H1 (cell line): ENCODE measurements at regions not wholly inside any gene's neighbourhood (a gene's known extent, or its start where the extent isn't known, plus 50 kb on each side); places are given as distances from the start of the nearest gene placed in this dataset.

Experiments
- CTCF ChIA-PET: fragments of 300-600 bp; sonication (Branson Sonifier 250); formaldehyde crosslinking; loops from one replicate; lab custom pipeline; 2021; ENCODE audit not compliant: partially characterized antibody; lab: Charles Lee
- POLR2A ChIA-PET: fragments of 300-600 bp; sonication (Branson Sonifier 250); formaldehyde crosslinking; loops from one replicate; lab custom pipeline; 2021; ENCODE audit warnings: inconsistent platforms; ENCODE audit not compliant: partially characterized antibody; lab: Charles Lee
- DNase-seq, 2 experiments: peaks; one replicate each; pipeline versions ENCODE4 v3.0.0 to v3.0.0-alpha.2; 2010 to 2022; ENCODE audit warnings: low spot score in 2 of 2, low read depth in 1 of 2, mixed read lengths in 1 of 2
- FAIRE-seq: peaks from 2 replicates; lab custom pipeline; 2011; peaks lifted over from hg19 to GRCh38; lab: Jason Lieb, UNC
- H2AFZ ChIP-seq: 2 replicates; pipeline ENCODE4 v1.8.1; 2012; ENCODE audit warnings: low read length, inconsistent platforms
- H2AK5ac ChIP-seq: 2 replicates; pipeline ENCODE4 v1.6.1; 2013; ENCODE audit warnings: low read depth, low read length
- H2BK120ac ChIP-seq: replicated peaks from 2 replicates; pipeline ENCODE3; 2013; ENCODE audit warnings: low read depth, low read length, inconsistent platforms
- H2BK12ac ChIP-seq: 2 replicates; pipeline ENCODE4 v1.6.1; 2013; ENCODE audit warnings: low read depth, low read length
- H2BK15ac ChIP-seq: 2 replicates; pipeline ENCODE4 v1.6.1; 2013; ENCODE audit warnings: low read length
- H2BK20ac ChIP-seq: 2 replicates; pipeline ENCODE4 v1.6.1; 2013; ENCODE audit warnings: low read length
- H2BK5ac ChIP-seq: 2 replicates; pipeline ENCODE4 v1.6.1; 2013; ENCODE audit warnings: low read depth, low read length
- H3K14ac ChIP-seq: 2 replicates; pipeline ENCODE4 v1.6.1; 2013; ENCODE audit warnings: inconsistent platforms; ENCODE audit not compliant: insufficient read length
- H3K18ac ChIP-seq: 2 replicates; pipeline ENCODE4 v1.6.1; 2013; ENCODE audit warnings: low read length; ENCODE audit errors: extremely low read depth
- H3K23ac ChIP-seq: 2 replicates; pipeline ENCODE4 v1.6.1; 2013; ENCODE audit warnings: inconsistent platforms; ENCODE audit not compliant: insufficient read length
- H3K23me2 ChIP-seq: 2 replicates; pipeline ENCODE4 v1.6.1; 2013; ENCODE audit warnings: low read depth, low read length
- H3K27ac ChIP-seq: 2 replicates; pipeline ENCODE4 v1.6.1; 2011; ENCODE audit warnings: low read depth, low read length, inconsistent platforms
- H3K27me3 ChIP-seq, 4 experiments: replicated peaks in 1 of 4; 1 replicate in 1 of 4; 2 replicates in 3 of 4; pipeline versions ENCODE4 v1.6.1 to v1.8.1; 2011 to 2013; ENCODE audit warnings: low read length in 3 of 4, mild to moderate bottlenecking in 3 of 4, inconsistent platforms in 2 of 4, mixed read lengths in 2 of 4, moderate library complexity in 1 of 4; ENCODE audit not compliant: control insufficient read depth in 3 of 4, insufficient read depth in 3 of 4; ENCODE audit errors: extremely low read depth in 1 of 4
- H3K36me3 ChIP-seq, 4 experiments: 2 replicates each; pipeline versions ENCODE4 v1.6.1 to v1.8.1; 2011 to 2013; ENCODE audit warnings: mild to moderate bottlenecking in 4 of 4, low read length in 3 of 4, moderate library complexity in 2 of 4, control low read depth in 1 of 4, inconsistent platforms in 1 of 4; ENCODE audit not compliant: insufficient read depth in 4 of 4, control insufficient read depth in 2 of 4
- H3K4ac ChIP-seq: replicated peaks from 2 replicates; pipeline ENCODE3; 2013; ENCODE audit warnings: low read length, low read depth, mixed read lengths, inconsistent platforms; ENCODE audit not compliant: insufficient read length
- H3K4me1 ChIP-seq, 4 experiments: replicated peaks in 1 of 4; 1 replicate in 1 of 4; 2 replicates in 3 of 4; pipeline versions ENCODE4 v1.6.1 to v1.8.1; 2011 to 2013; ENCODE audit warnings: low read length in 3 of 4, inconsistent platforms in 2 of 4, mixed read lengths in 1 of 4; ENCODE audit not compliant: insufficient read depth in 4 of 4, control insufficient read depth in 3 of 4
- H3K4me2 ChIP-seq, 2 experiments: 2 replicates each; pipeline versions ENCODE4 v1.6.1 to v1.8.1; 2011 to 2013; ENCODE audit warnings: low read depth in 2 of 2, low read length in 2 of 2, control low read depth in 1 of 2, inconsistent platforms in 1 of 2, mild to moderate bottlenecking in 1 of 2; ENCODE audit not compliant: insufficient read depth in 1 of 2
- H3K4me3 ChIP-seq, 4 experiments: fragments of 200-600, 300-600 bp in 1 of 4; sonication (generic), shearing (Covaris generic), sonication (Bioruptor Twin) in 1 of 4; 2 replicates each; pipeline versions ENCODE4 v1.5.1 to v1.8.1; 2011 to 2016; ENCODE audit warnings: low read length in 4 of 4, low read depth in 3 of 4, control low read depth in 2 of 4, inconsistent platforms in 2 of 4, mild to moderate bottlenecking in 2 of 4, mixed read lengths in 1 of 4, moderate library complexity in 1 of 4; ENCODE audit not compliant: insufficient read depth in 2 of 4; ENCODE audit errors: extremely low read depth in 1 of 4
- H3K56ac ChIP-seq: replicated peaks from 2 replicates; pipeline ENCODE3; 2013; ENCODE audit warnings: low read depth, mild to moderate bottlenecking, mixed read lengths, low read length, inconsistent platforms; ENCODE audit not compliant: insufficient read length
- H3K79me1 ChIP-seq: 2 replicates; pipeline ENCODE4 v1.6.1; 2013; ENCODE audit warnings: low read depth, low read length, control low read depth
- H3K79me2 ChIP-seq, 2 experiments: 2 replicates each; pipeline versions ENCODE4 v1.6.1 to v1.8.1; 2012 to 2013; ENCODE audit warnings: low read length in 2 of 2, mild to moderate bottlenecking in 2 of 2, inconsistent platforms in 1 of 2; ENCODE audit not compliant: insufficient read depth in 2 of 2, control insufficient read depth in 1 of 2
- H3K9ac ChIP-seq, 4 experiments: replicated peaks in 1 of 4; 1 replicate in 1 of 4; 2 replicates in 3 of 4; pipeline versions ENCODE4 v1.6.1 to v1.8.1; 2011 to 2013; ENCODE audit warnings: low read depth in 3 of 4, low read length in 3 of 4, control low read depth in 2 of 4, mild to moderate bottlenecking in 2 of 4, moderate library complexity in 2 of 4, inconsistent platforms in 1 of 4; ENCODE audit errors: extremely low read depth in 1 of 4
- H3K9me3 ChIP-seq, 2 experiments: 2 replicates each; pipeline versions ENCODE4 v1.6.1 to v1.8.1; 2012 to 2013; ENCODE audit warnings: mild to moderate bottlenecking in 2 of 2, moderate library complexity in 2 of 2, control low read depth in 1 of 2, inconsistent platforms in 1 of 2, low read depth in 1 of 2, low read length in 1 of 2, mixed read lengths in 1 of 2; ENCODE audit not compliant: insufficient read depth in 2 of 2
- H4K20me1 ChIP-seq, 2 experiments: replicated peaks in 1 of 2; 2 replicates each; pipeline versions ENCODE3 to v1.8.1; 2011 to 2013; ENCODE audit warnings: inconsistent platforms in 2 of 2, low read length in 2 of 2, mild to moderate bottlenecking in 1 of 2; ENCODE audit not compliant: insufficient read depth in 2 of 2, control insufficient read depth in 1 of 2
- H4K5ac ChIP-seq: 2 replicates; pipeline ENCODE4 v1.6.1; 2013; ENCODE audit warnings: low read length, low read depth, mixed read lengths, inconsistent platforms; ENCODE audit not compliant: insufficient read length
- H4K8ac ChIP-seq: 2 replicates; pipeline ENCODE4 v1.8.0; 2013; ENCODE audit warnings: mild to moderate bottlenecking, moderate library complexity, low read length, inconsistent platforms; ENCODE audit not compliant: insufficient read depth; ENCODE audit errors: extremely low read depth
- H4K91ac ChIP-seq: replicated peaks from 2 replicates; pipeline ENCODE3; 2013; ENCODE audit warnings: low read length, mixed read lengths, inconsistent platforms; ENCODE audit not compliant: insufficient read length
- BCL11A ChIP-seq, 2 experiments: IDR thresholded peaks; one replicate each; pipeline ENCODE4 v1.6.1; 2011; ENCODE audit warnings: low read depth in 2 of 2, low read length in 2 of 2, mild to moderate bottlenecking in 2 of 2
- EGR1 ChIP-seq: IDR thresholded peaks from 2 replicates; pipeline ENCODE4 v1.6.1; 2011; ENCODE audit warnings: low read depth, low read length, borderline replicate concordance
- WGBS, 2 experiments: shearing (Covaris generic) in 1 of 2; methylation state at CpG; one replicate each; pipeline versions ENCODE4 v1.1.6 to v1.1.7; 2013 to 2015; ENCODE audit warnings: low lambda C conversion rate in 2 of 2, mixed read lengths in 2 of 2, inconsistent platforms in 1 of 2, low coverage in 1 of 2, missing lambda C conversion rate in 1 of 2; ENCODE audit not compliant: insufficient replicate concordance in 2 of 2, insufficient coverage in 1 of 2, insufficient read length in 1 of 2; ENCODE audit errors: extremely low coverage in 1 of 2, missing lambda C conversion rate in 1 of 2; 5-methylcytosine and 5-hydroxymethylcytosine counted together

DNA sequence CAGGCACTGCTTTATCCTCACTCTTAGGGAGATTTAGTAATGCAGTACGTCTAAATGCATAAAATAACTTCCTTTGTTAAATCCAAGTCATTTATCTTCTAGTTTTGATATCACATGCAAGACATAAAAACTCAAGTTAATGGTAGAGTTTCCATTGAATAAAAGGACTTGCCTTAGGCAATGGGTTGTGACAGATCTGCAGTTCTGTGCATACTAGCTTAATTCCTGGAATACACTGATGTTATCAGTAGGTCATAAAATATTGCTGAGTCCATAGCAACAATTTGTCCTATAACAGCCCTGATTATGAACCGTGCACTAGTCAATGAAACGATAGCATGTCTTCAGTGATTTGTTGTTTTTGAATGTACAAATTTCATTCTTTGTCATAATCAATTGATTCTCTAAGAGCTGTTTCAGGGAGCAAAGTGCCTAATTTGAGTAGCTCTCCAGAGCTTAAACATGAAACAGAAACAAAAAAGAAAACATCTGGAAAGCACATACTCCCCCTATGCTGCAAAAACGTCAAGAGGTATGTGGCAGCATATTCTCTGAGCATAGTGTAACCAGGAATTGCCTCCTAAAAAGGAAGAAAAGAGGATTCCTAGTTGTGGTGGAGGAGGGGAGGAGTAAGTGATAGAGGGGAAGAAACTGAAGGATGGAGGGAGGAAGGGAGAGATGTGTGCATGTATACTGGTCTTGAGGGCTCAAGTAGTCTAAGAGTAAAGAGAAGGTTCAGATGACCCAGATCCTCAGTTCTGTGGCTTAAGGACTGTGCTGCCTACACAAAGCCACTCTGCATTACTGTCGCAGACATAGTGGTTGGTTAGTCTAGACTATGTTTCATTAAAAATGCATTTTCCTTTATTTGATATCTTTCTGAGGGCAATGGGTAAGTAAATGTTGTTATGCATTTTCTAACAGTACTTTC lies 589.2 kb downstream of the PRR16 start:
- Histone ChIP-seq H3K27ac (no peak overlapping the region; the same call in 1 of the 2 replicates), H3K4me3 (no peak overlapping the region), H3K79me1 (no peaks in the 10 kb centered on the region), H3K14ac (no peak overlapping the region), H2AK5ac (no peak overlapping the region), H3K27me3 (no peaks in the 10 kb centered on the region), H4K5ac (no peak overlapping the region), H3K4me2 (no peak overlapping the region)
- POLR2A ChIA-PET, result no interaction called here
- no peak for TF ChIP-seq BCL11A (IDR thresholded peaks at IDR 0.05; ENCODE audit: low read depth in 2 of 2, low read length in 2 of 2)
- no peak for TF ChIP-seq EGR1
- TF ChIP-seq, all 59 proteins: peak for 0
- Histone ChIP-seq H3K23me2 (no peaks in the 10 kb centered on the region; the same call in 1 of the 2 replicates), H3K9me3 (no peaks in the 10 kb centered on the region), H3K9ac (no peak overlapping the region), H4K91ac (no peak overlapping the region), H2BK5ac (no peak overlapping the region), H3K4ac (no peak overlapping the region), H3K79me2 (no peaks in the 10 kb centered on the region), H3K36me3 (no peaks in the 10 kb centered on the region), H3K4me1 (peaks cover 0 to 3% (median 0%) of the 10 kb centered on the region in 4 experiments; a peak in 1 of 7 replicates), H3K18ac (no peak overlapping the region), H2BK12ac (no peak overlapping the region), H4K8ac (no peak overlapping the region), H2AFZ (peak overlapping the region; percentile 80; the same call in 1 of the 2 replicates), H3K23ac (no peak overlapping the region), H2BK20ac (no peak overlapping the region), H2BK120ac (no peak overlapping the region), H4K20me1 (no peaks in the 10 kb centered on the region), H3K56ac (no peak overlapping the region), H2BK15ac (no peak overlapping the region)
- 84% methylated on average over 5 of the region's 5 CpGs; no CpG with 5 or more reads in 1 of the 2 experiments for WGBS, 2 experiments
- FAIRE-seq, result no peak
- DNase-seq, result no peak
- CTCF ChIA-PET, result no interaction called here
